NT2/D1 (cell line): ENCODE measurements at regions not wholly inside any gene's neighbourhood (a gene's known extent, or its start where the extent isn't known, plus 50 kb on each side); places are given as distances from the start of the nearest gene placed in this dataset.

Experiments used
- SUZ12 ChIP-seq: IDR thresholded peaks from 2 replicates; pipeline ENCODE4 v1.6.1; 2011; ENCODE audit not compliant: insufficient read length, insufficient read depth; ENCODE audit errors: extremely low read depth
- YY1 ChIP-seq: IDR thresholded peaks from 2 replicates; pipeline ENCODE4 v1.6.1; 2011; ENCODE audit not compliant: insufficient read length, insufficient read depth

DNA sequence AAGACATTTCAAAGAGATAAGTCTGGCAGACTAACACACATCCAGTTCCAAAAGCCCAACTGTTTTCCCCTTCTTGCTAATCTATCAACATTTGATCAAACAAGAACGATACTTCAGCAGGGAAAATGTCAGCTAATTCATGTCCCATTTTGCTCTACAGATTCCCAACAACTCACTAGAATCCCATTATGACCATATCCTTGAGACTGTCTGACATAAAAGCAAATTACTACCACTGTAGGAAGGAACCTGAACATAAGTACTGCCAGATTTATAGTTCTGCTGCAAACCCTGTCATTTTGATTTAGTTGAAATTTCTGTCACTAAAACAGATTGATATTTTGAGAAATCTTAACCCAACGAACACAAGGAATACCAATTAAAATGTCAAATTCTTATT is 193.0 kb upstream of the REG3G start:
- no peak for TF ChIP-seq YY1
- no peak for TF ChIP-seq SUZ12
